ENCODE measurements at regions not wholly inside any gene's neighbourhood (a gene's known extent, or its start where the extent isn't known, plus 50 kb on each side); places are given as distances from the start of the nearest gene placed in this dataset.

DNA sequence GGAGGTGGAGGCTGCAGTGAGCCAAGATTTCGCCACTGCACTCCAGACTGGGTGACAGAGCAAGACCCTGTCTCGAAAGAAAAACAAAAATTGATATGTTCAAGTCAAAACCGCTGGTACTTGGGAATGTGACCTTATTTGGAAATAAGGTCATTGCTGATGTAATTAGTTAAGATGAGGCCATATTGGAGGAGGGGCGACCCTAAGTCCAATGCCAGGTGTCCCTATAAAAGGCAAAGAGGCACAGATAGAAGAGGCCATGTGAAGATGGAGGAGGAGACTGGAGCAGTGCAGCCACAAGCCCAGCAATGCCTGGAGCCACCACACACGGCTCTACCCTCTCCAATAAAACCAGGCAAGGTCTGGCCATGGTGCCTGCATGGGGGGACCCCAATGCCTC is 50.8 kb upstream of the JPH3 start:
- TF ChIP-seq PAX5 (IDR thresholded peaks at IDR 0.05; ENCODE audit: insufficient read depth, low read length, severe bottlenecking) (no peak), POLR2AphosphoS5 (IDR thresholded peaks at IDR 0.05; ENCODE audit: low read depth, low read length) (no peak), TAF1 (IDR thresholded peaks at IDR 0.05; ENCODE audit: low read depth, low read length) (no peak)

Measured in GM12891 (cell line).